AG10803 (cell line): ENCODE measurements at regions not wholly inside any gene's neighbourhood (a gene's known extent, or its start where the extent isn't known, plus 50 kb on each side); places are given as distances from the start of the nearest gene placed in this dataset.

ENCODE experiments used
- DNase-seq: peaks from one replicate; pipeline ENCODE4 v3.0.0; 2010; ENCODE audit warnings: low read depth
- H3K4me3 ChIP-seq: 2 replicates; pipeline ENCODE4 v1.5.1; 2011; ENCODE audit warnings: mild to moderate bottlenecking, low read length, control low read depth
- TF ChIP-seq, protein P1 (sequence below): conservative IDR thresholded peaks from 2 replicates; pipeline ENCODE4 v1.5.1; 2011; ENCODE audit warnings: mild to moderate bottlenecking, low read length, control low read depth, inconsistent platforms

DNA sequence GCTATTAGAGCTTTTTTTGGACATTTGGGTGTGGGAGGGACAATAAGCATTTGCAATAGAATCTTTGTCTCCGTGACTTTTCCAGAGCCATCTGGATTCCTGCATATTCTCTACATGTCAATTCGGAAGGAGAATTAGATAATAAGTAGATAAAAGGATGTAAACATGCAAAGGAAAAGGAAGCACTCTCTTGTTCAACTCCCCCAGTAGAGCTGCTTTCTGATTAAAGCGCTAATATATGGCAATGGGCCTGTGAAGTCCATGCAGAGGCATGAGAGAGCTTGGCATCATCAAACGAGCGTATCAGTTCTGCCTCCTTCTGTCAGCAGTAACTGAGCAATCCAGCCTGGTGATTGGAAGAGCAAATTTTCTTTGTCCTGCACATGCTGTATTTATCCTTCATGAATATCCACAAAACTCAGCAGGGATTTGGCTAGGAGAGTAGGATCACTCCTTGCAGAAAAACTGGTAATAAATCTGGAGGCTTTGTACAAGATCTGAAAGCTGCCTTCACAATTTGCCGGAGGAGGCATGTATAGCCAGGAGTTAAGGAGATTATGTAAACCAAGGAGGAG, 1752.9 kb downstream of the MAT2B start:
- TF ChIP-seq, protein P1, sequence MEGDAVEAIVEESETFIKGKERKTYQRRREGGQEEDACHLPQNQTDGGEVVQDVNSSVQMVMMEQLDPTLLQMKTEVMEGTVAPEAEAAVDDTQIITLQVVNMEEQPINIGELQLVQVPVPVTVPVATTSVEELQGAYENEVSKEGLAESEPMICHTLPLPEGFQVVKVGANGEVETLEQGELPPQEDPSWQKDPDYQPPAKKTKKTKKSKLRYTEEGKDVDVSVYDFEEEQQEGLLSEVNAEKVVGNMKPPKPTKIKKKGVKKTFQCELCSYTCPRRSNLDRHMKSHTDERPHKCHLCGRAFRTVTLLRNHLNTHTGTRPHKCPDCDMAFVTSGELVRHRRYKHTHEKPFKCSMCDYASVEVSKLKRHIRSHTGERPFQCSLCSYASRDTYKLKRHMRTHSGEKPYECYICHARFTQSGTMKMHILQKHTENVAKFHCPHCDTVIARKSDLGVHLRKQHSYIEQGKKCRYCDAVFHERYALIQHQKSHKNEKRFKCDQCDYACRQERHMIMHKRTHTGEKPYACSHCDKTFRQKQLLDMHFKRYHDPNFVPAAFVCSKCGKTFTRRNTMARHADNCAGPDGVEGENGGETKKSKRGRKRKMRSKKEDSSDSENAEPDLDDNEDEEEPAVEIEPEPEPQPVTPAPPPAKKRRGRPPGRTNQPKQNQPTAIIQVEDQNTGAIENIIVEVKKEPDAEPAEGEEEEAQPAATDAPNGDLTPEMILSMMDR: no peak
- no peak overlapping the region for H3K4me3 ChIP-seq
- no peak for DNase-seq

GRCh38 chr5:165260426-165260825, 1755.0 kb downstream of the MAT2B start:
- no peak for DNase-seq
- TF ChIP-seq, protein P1: no peak
- no peak overlapping the region for H3K4me3 ChIP-seq

DNA sequence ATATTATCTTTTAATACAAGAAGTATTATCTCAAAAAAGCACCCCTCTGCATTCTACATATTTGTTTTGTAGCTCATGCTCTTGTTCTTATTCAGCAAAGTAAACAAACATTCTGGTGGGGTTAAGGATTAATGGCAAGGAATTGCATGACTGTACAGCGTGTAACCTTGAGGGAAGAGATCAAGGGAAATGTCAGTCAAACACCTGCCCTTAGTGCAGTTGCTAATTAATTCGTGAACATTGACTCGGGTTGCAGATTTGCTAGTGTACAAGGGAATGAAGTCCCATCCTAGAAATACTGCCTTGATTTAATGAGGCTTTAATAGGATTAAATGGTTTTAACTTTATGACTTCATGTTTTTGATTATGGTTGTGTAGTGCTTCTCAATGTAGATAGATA, 1758.1 kb downstream of the MAT2B start:
- H3K4me3 ChIP-seq: no peak overlapping the region
- TF ChIP-seq, protein P1: no peak
- no peak for DNase-seq

DNA sequence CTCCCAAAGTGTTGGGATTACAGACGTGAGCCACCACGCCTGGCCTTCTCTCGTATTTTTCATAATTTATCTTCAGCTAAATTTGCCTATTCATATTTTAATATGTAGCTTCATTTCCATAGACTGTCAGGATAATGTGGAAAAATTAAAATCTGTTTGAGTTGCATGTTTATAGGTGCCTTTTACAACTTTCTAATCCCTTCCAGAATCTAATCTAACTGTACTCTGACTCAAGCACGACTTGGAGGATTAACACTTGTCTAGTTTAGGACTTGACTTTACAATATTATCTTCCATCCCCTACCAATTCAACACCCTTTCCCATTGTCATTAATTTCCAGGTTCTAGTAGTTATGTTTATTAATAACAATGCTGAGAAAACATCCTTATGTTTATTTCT, 1761.5 kb downstream of the MAT2B start:
- H3K4me3 ChIP-seq: no peak overlapping the region
- no peak for DNase-seq
- TF ChIP-seq, protein P1: no peak

DNA sequence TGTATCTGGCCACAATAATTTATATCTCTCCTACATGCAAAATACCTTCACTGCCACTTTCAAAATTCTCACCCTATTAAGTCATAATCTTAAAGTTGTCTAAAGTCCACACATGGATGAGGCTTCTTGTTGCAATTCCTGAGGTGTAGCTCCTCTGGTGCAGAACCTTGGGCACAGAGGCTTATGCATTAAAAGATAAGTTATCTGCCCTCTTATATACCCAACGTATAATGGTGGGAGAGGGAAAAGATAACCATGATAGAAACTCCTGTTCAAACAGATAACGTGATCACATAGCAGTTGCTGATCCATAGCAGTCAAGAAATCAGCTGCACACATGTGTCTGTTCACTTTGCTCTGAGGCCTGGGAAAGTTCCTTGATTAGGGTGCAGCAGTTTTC, 1767.0 kb downstream of the MAT2B start:
- DNase-seq: no peak
- no peak overlapping the region for H3K4me3 ChIP-seq
- TF ChIP-seq, protein P1: no peak

DNA sequence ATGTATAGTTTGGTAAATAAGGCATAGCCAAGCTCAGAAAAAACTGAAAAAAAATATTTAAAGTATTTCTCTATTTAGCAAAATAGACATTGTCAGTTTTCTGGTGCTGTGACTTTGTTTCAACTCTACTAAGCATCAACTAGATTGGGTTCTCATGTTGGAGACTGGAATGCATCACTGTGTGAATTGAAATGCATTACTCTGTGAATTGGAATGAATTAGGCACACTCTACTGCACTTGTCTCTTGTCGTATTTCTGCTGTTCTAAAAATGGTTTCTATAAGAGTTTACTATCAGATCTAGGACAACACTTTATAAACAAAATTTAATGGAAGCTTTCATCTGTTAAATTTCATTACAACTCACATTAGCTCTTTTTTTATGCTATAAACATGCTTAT, 1772.2 kb downstream of the MAT2B start:
- no peak for DNase-seq
- no peak overlapping the region for H3K4me3 ChIP-seq
- TF ChIP-seq, protein P1: no peak

- TF ChIP-seq, protein P1: no peak
- H3K4me3 ChIP-seq: no peak overlapping the region
- DNase-seq: no peak
These were observed 1777.1 kb downstream of the MAT2B start for GRCh38 chr5:165282491-165282890.
